ENCODE measurements at regions not wholly inside any gene's neighbourhood (a gene's known extent, or its start where the extent isn't known, plus 50 kb on each side); places are given as distances from the start of the nearest gene placed in this dataset.

GRCh38 chr4:11139871-11140270 is 288.8 kb downstream of the HS3ST1 start:
- peaks cover 2% of the 10 kb centered on the region for H3K27me3 Mint-ChIP-seq
- DNase-seq (no peak), ATAC-seq (no peak)
- H3K4me1 Mint-ChIP-seq: peaks cover 7% of the 10 kb centered on the region
- H3K4me3 Mint-ChIP-seq: no peak overlapping the region
- H3K36me3 Mint-ChIP-seq (ENCODE audit: low read depth): no peaks in the 10 kb centered on the region
- peaks cover 3% of the 10 kb centered on the region for H3K9me3 Mint-ChIP-seq
- no peak overlapping the region for H3K27ac Mint-ChIP-seq

- Mint-ChIP-seq H3K9me3 (peaks cover 3% of the 10 kb centered on the region), H3K4me3 (no peak overlapping the region), H3K36me3 (ENCODE audit: low read depth) (no peaks in the 10 kb centered on the region), H3K27me3 (peaks cover 2% of the 10 kb centered on the region), H3K4me1 (peaks cover 9% of the 10 kb centered on the region), H3K27ac (no peak overlapping the region)
- DNase-seq (no peak), ATAC-seq (no peak)
Measured at GRCh38 chr4:11138964-11139363, 289.7 kb downstream of the HS3ST1 start.

GRCh38 chr4:11134705-11135104 is 294.0 kb downstream of the HS3ST1 start:
- ATAC-seq (no peak), DNase-seq (no peak)
- H3K27me3 Mint-ChIP-seq: peaks cover 2% of the 10 kb centered on the region
- H3K36me3 Mint-ChIP-seq (ENCODE audit: low read depth): no peaks in the 10 kb centered on the region
- H3K9me3 Mint-ChIP-seq: peaks cover 7% of the 10 kb centered on the region
- H3K4me1 Mint-ChIP-seq: peaks cover 11% of the 10 kb centered on the region
- H3K4me3 Mint-ChIP-seq: no peak overlapping the region
- H3K27ac Mint-ChIP-seq: no peak overlapping the region

GRCh38 chr4:11133868-11134267 is 294.8 kb downstream of the HS3ST1 start:
- DNase-seq (no peak), ATAC-seq (no peak)
- peaks cover 7% of the 10 kb centered on the region for H3K4me1 Mint-ChIP-seq
- no peak overlapping the region for H3K27ac Mint-ChIP-seq
- H3K4me3 Mint-ChIP-seq: no peak overlapping the region
- no peaks in the 10 kb centered on the region for H3K27me3 Mint-ChIP-seq
- H3K9me3 Mint-ChIP-seq: peaks cover 7% of the 10 kb centered on the region
- H3K36me3 Mint-ChIP-seq (ENCODE audit: low read depth): no peaks in the 10 kb centered on the region

- Mint-ChIP-seq H3K4me3 (no peak overlapping the region), H3K27me3 (no peaks in the 10 kb centered on the region), H3K36me3 (ENCODE audit: low read depth) (no peaks in the 10 kb centered on the region), H3K9me3 (peaks cover 3% of the 10 kb centered on the region), H3K4me1 (peaks cover 4% of the 10 kb centered on the region), H3K27ac (no peak overlapping the region)
- DNase-seq: no peak
- ATAC-seq: no peak
Measured at GRCh38 chr4:11132478-11132877, 296.2 kb downstream of the HS3ST1 start.

GRCh38 chr4:11131491-11131890 is 297.2 kb downstream of the HS3ST1 start:
- Mint-ChIP-seq H3K9me3 (peaks cover 3% of the 10 kb centered on the region), H3K27ac (no peak overlapping the region)

GRCh38 chr4:11130195-11130970 is 298.3 kb downstream of the HS3ST1 start:
- Mint-ChIP-seq H3K4me3 (no peak overlapping the region), H3K36me3 (ENCODE audit: low read depth) (no peaks in the 10 kb centered on the region), H3K27me3 (no peaks in the 10 kb centered on the region), H3K9me3 (peaks cover 3% of the 10 kb centered on the region), H3K4me1 (peaks cover 4% of the 10 kb centered on the region), H3K27ac (no peak overlapping the region)
- no peak for ATAC-seq
- DNase-seq: no peak

More at GRCh38 chr4:11131491-11131890, 297.2 kb downstream of the HS3ST1 start:
- Mint-ChIP-seq H3K27me3 (no peaks in the 10 kb centered on the region), H3K4me3 (no peak overlapping the region), H3K36me3 (ENCODE audit: low read depth) (no peaks in the 10 kb centered on the region), H3K4me1 (peaks cover 4% of the 10 kb centered on the region)
- ATAC-seq: no peak
- no peak for DNase-seq

DNA sequence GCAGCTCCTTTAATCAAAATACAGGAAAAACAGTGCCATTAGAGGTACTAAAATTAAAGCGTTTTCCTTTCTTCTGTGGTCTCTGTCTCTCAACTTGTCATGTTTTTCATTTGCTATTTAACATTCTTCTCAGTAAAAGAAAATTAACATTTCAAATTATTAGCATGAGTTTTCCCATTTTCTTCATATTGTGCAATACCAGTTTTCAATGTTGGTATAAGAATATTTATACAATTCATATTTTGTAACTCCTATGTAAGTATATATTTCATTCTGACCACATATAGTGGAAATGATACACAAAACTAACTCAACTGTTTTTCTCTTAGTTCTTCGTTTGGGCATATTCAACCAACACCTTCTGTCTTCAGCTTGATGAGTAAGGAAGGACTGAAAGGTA is 308.3 kb downstream of the HS3ST1 start:
- H3K36me3 Mint-ChIP-seq (ENCODE audit: low read depth): no peaks in the 10 kb centered on the region
- no peaks in the 10 kb centered on the region for H3K9me3 Mint-ChIP-seq
- H3K27me3 Mint-ChIP-seq: no peaks in the 10 kb centered on the region
- no peak for ATAC-seq
- H3K27ac Mint-ChIP-seq: no peak overlapping the region
- H3K4me1 Mint-ChIP-seq: peaks cover 2% of the 10 kb centered on the region
- no peak overlapping the region for H3K4me3 Mint-ChIP-seq
- DNase-seq: no peak

DNA sequence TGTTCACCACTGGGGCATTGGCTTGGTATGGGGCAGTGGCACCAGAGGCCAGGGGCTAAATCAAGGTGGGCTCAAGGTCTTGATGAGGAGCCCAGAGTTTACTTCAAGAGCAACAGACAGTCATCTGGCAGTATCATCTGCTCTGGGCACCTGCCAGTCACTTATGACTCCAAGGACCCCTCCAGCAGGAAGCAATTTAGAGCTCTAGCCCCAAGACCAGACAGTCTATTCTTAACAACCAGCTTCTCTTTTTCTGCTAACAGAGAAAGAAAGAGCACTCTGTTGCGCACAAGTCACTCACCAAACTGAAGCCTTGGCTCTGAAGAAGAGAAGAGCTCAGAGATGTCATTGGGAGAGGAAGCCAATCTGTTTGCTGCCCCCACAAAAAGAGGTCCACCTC is 309.2 kb downstream of the HS3ST1 start:
- Mint-ChIP-seq H3K9me3 (no peaks in the 10 kb centered on the region), H3K36me3 (ENCODE audit: low read depth) (no peaks in the 10 kb centered on the region), H3K4me3 (no peak overlapping the region), H3K27ac (no peak overlapping the region), H3K27me3 (no peaks in the 10 kb centered on the region), H3K4me1 (peaks cover 2% of the 10 kb centered on the region)
- ATAC-seq (no peak), DNase-seq (no peak)

DNA sequence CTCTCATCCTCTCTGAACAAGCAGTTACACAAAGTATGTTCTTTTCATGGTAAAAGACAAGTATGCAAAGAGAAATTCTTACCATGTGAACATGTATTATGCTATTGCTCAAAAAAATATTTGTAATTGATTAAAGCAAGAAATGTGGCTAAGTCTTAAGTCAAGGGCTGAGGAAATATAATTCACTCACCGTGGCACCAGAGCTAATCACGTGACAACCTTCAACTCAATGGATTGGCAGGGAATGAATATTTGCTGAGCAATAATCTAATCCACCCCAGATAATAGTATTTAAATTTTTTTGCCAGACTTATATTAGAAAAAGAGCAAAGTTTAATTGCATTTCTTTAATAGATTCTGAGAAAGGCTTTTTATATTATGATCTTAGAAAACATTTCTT is 310.2 kb downstream of the HS3ST1 start:
- DNase-seq (no peak), ATAC-seq (no peak)
- peaks cover 2% of the 10 kb centered on the region for H3K4me1 Mint-ChIP-seq
- no peaks in the 10 kb centered on the region for H3K27me3 Mint-ChIP-seq
- no peaks in the 10 kb centered on the region for H3K9me3 Mint-ChIP-seq
- no peaks in the 10 kb centered on the region for H3K36me3 Mint-ChIP-seq (ENCODE audit: low read depth)
- H3K4me3 Mint-ChIP-seq: no peak overlapping the region
- H3K27ac Mint-ChIP-seq: no peak overlapping the region

DNA sequence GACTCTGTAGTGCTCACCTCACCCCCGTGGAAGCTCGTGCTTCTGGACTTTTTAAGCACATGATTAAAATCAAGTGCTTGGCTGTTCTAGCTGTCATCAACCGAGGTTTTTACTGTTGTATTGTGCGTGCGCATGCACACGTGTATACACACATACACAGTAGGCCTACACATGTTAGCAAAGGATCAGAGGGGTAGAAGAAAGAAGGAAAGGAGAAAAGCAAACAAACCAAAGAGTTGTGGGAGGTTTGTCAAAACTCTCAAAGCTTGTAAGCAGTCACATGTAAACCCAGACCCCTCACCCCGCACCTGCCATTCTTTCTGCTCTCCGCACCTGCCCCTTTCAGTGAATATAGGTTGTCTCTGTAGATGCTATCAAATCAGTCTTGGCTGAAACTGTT is 311.8 kb downstream of the HS3ST1 start:
- Mint-ChIP-seq H3K27ac (no peak overlapping the region), H3K4me3 (no peak overlapping the region), H3K36me3 (ENCODE audit: low read depth) (no peaks in the 10 kb centered on the region), H3K27me3 (no peaks in the 10 kb centered on the region), H3K4me1 (peaks cover 2% of the 10 kb centered on the region), H3K9me3 (no peaks in the 10 kb centered on the region)
- ATAC-seq: no peak
- DNase-seq: no peak

DNA sequence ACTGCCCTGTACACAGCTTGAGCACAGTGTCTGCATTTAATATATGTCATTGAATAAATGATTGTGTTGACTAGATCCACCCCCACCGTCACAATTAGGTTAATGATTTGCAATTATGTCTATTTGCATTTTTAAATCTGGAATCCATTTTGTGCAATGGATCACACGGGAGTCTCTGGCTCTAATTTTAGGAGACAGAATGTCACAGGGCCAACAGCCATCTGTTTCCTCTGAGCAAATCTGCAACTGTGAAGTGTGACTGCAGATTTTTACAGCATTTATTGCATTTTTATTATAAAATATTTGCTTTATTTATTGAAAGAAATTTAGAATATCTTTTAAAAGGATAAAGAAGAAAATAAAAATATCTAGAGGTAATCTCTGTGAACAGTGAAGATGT is 316.8 kb downstream of the HS3ST1 start:
- Mint-ChIP-seq H3K36me3 (ENCODE audit: low read depth) (no peaks in the 10 kb centered on the region), H3K4me1 (peaks cover 5% of the 10 kb centered on the region), H3K4me3 (no peak overlapping the region), H3K27ac (no peak overlapping the region), H3K27me3 (no peaks in the 10 kb centered on the region), H3K9me3 (peaks cover 8% of the 10 kb centered on the region)
- ATAC-seq (no peak), DNase-seq (no peak)

DNA sequence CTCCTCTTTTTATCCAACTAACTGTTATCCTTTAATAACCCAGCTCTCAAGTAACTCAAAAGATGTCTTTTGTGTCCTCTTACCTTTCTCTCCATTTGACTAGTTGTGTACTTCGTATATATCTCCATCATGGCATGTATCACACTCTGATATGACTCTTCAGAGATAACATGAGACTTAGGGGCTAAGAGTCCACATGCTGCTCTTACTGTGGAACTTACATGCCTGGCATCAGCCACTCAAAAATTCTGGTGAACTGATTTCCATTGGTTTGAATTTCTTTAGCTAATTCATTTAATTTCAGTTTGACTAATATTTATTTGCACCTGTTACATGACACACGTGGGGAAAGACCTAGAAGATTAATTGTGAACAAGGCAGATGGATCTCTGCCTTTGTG is 317.3 kb downstream of the HS3ST1 start:
- Mint-ChIP-seq H3K4me3 (no peak overlapping the region), H3K9me3 (peaks cover 8% of the 10 kb centered on the region), H3K27ac (no peak overlapping the region)

GRCh38 chr4:11106759-11107158 is 321.9 kb downstream of the HS3ST1 start:
- no peak overlapping the region for H3K27ac Mint-ChIP-seq
- H3K27me3 Mint-ChIP-seq: no peaks in the 10 kb centered on the region
- no peaks in the 10 kb centered on the region for H3K36me3 Mint-ChIP-seq (ENCODE audit: low read depth)
- no peak overlapping the region for H3K4me3 Mint-ChIP-seq
- peaks cover 15% of the 10 kb centered on the region for H3K9me3 Mint-ChIP-seq
- H3K4me1 Mint-ChIP-seq: peaks cover 6% of the 10 kb centered on the region
- DNase-seq: no peak
- no peak for ATAC-seq

More for the DNA sequence above, 317.3 kb downstream of the HS3ST1 start:
- DNase-seq (no peak), ATAC-seq (no peak)
- Mint-ChIP-seq H3K36me3 (ENCODE audit: low read depth) (no peaks in the 10 kb centered on the region), H3K27me3 (no peaks in the 10 kb centered on the region), H3K4me1 (peaks cover 4% of the 10 kb centered on the region)

GRCh38 chr4:11106190-11106589 is 322.5 kb downstream of the HS3ST1 start:
- Mint-ChIP-seq H3K36me3 (ENCODE audit: low read depth) (no peaks in the 10 kb centered on the region), H3K27me3 (peaks cover 1% of the 10 kb centered on the region), H3K4me3 (no peak overlapping the region), H3K4me1 (peaks cover 3% of the 10 kb centered on the region), H3K27ac (no peak overlapping the region), H3K9me3 (peaks cover 15% of the 10 kb centered on the region)
- DNase-seq (no peak), ATAC-seq (no peak)

- H3K4me1 Mint-ChIP-seq: peaks cover 2% of the 10 kb centered on the region
- peaks cover 13% of the 10 kb centered on the region for H3K9me3 Mint-ChIP-seq
- no peak overlapping the region for H3K4me3 Mint-ChIP-seq
- ATAC-seq (no peak), DNase-seq (no peak)
- H3K27ac Mint-ChIP-seq: no peak overlapping the region
- H3K36me3 Mint-ChIP-seq (ENCODE audit: low read depth): no peaks in the 10 kb centered on the region
- H3K27me3 Mint-ChIP-seq: peaks cover 1% of the 10 kb centered on the region
Measured at GRCh38 chr4:11105715-11106114, 323.0 kb downstream of the HS3ST1 start.

Measured in activated naive CD8-positive, alpha-beta T cell treated with anti-CD3 and anti-CD28 coated beads, Interleukin-2, amount 50 U/mL, for 24 hours (primary cell).